Breast epithelium (tissue), 4 donors: ENCODE measurements at regions not wholly inside any gene's neighbourhood (a gene's known extent, or its start where the extent isn't known, plus 50 kb on each side); places are given as distances from the start of the nearest gene placed in this dataset.

Experiments
- DNase-seq, 2 donors: peaks; one replicate each; pipeline ENCODE4 v3.0.0-alpha.2; 2019; ENCODE audit warnings: low spot score in 2 of 2
- H3K27ac ChIP-seq, 2 donors: fragments of 200-600 bp; sonication (generic) in 1 of 2; one replicate each; pipeline ENCODE4 v1.5.1; 2016 to 2019; ENCODE audit warnings: mild to moderate bottlenecking in 1 of 2
- H3K27me3 ChIP-seq, 2 donors: fragments of 200-600 bp; sonication (generic) in 1 of 2; one replicate each; pipeline versions ENCODE4 v1.5.1 to v1.6.0; 2017 to 2019; ENCODE audit warnings: control low read depth in 1 of 2, mild to moderate bottlenecking in 1 of 2
- H3K36me3 ChIP-seq: fragments of 200-600 bp; one replicate; pipeline ENCODE4 v1.5.1; 2019
- H3K4me1 ChIP-seq, 2 donors: fragments of 200-600 bp; sonication (generic); one replicate each; pipeline ENCODE4 v1.5.1; 2016 to 2019; ENCODE audit warnings: control low read depth in 1 of 2
- H3K4me3 ChIP-seq, 3 donors: fragments of 200-600 bp; sonication (generic); 1 replicate in 2 of 3; 2 replicates in 1 of 3; pipeline ENCODE4 v1.5.1; 2016 to 2019; ENCODE audit warnings: mild to moderate bottlenecking in 3 of 3, moderate library complexity in 2 of 3
- H3K9me3 ChIP-seq, 2 donors: fragments of 200-600 bp; sonication (generic) in 1 of 2; one replicate each; pipeline ENCODE4 v1.5.1; 2016 to 2019; ENCODE audit warnings: control low read depth in 1 of 2
- CTCF ChIP-seq, 3 donors: fragments of 450-650 bp; IDR thresholded peaks; one replicate each; pipeline ENCODE4 v1.5.1; 2016 to 2017; ENCODE audit warnings: antibody characterized with exemption in 3 of 3, mild to moderate bottlenecking in 3 of 3, moderate library complexity in 3 of 3
- POLR2A ChIP-seq: fragments of 450-650 bp; IDR thresholded peaks from one replicate; pipeline ENCODE4 v1.6.1; 2016; ENCODE audit warnings: antibody characterized with exemption, mild to moderate bottlenecking, moderate library complexity
- POLR2AphosphoS5 ChIP-seq, 3 donors: sonication (generic); formaldehyde crosslinking; IDR thresholded peaks; one replicate each; pipeline ENCODE4 v1.6.1; 2017; ENCODE audit warnings: antibody characterized with exemption in 3 of 3
- intact Hi-C: fragments of 100-400 bp; cut with DNase I; formaldehyde crosslinking; loops from one replicate; pipeline ENCODE4 v1.15.1; 2023; ENCODE audit warnings: low total_unique reads

GRCh38 chr6:102415891-102416290 is 1022.4 kb downstream of the GRIK2 start:
- intact Hi-C loops, result no loop called here
- H3K9me3 ChIP-seq, result no peaks in the 10 kb centered on the region
- no peak overlapping the region for H3K4me3 ChIP-seq
- no peak for DNase-seq
- no peaks in the 10 kb centered on the region for H3K4me1 ChIP-seq
- no peaks in the 10 kb centered on the region for H3K27me3 ChIP-seq
- H3K36me3 ChIP-seq, result no peaks in the 10 kb centered on the region
- TF ChIP-seq POLR2AphosphoS5 (IDR thresholded peaks at IDR 0.05) (no peak), POLR2A (no peak), CTCF (IDR thresholded peaks at IDR 0.05) (no peak)
- H3K27ac ChIP-seq, result no peak overlapping the region

- Histone ChIP-seq H3K4me1 (no peaks in the 10 kb centered on the region), H3K36me3 (no peaks in the 10 kb centered on the region), H3K9me3 (no peaks in the 10 kb centered on the region), H3K27ac (no peak overlapping the region), H3K27me3 (no peaks in the 10 kb centered on the region), H3K4me3 (no peak overlapping the region)
- intact Hi-C loops, result no loop called here
- TF ChIP-seq POLR2AphosphoS5 (IDR thresholded peaks at IDR 0.05) (no peak), CTCF (IDR thresholded peaks at IDR 0.05) (no peak), POLR2A (no peak)
- DNase-seq, result no peak
Measured at GRCh38 chr6:102411796-102412195, 1018.3 kb downstream of the GRIK2 start.

GRCh38 chr6:102407886-102408741 is 1014.6 kb downstream of the GRIK2 start:
- no peak for TF ChIP-seq POLR2AphosphoS5 (IDR thresholded peaks at IDR 0.05)
- TF ChIP-seq CTCF (IDR thresholded peaks at IDR 0.05), result no peak
- no peak for TF ChIP-seq POLR2A
- DNase-seq, result no peak
- Histone ChIP-seq H3K9me3 (no peaks in the 10 kb centered on the region), H3K27me3 (no peaks in the 10 kb centered on the region), H3K27ac (no peak overlapping the region), H3K4me1 (no peaks in the 10 kb centered on the region), H3K4me3 (no peak overlapping the region), H3K36me3 (no peaks in the 10 kb centered on the region)
- intact Hi-C loops, result no loop called here

GRCh38 chr6:102405860-102406259 is 1012.4 kb downstream of the GRIK2 start:
- no peaks in the 10 kb centered on the region for H3K27me3 ChIP-seq
- H3K9me3 ChIP-seq, result no peaks in the 10 kb centered on the region
- no peaks in the 10 kb centered on the region for H3K4me1 ChIP-seq
- TF ChIP-seq POLR2AphosphoS5 (IDR thresholded peaks at IDR 0.05) (no peak), POLR2A (no peak), CTCF (IDR thresholded peaks at IDR 0.05) (no peak)
- no peak overlapping the region for H3K4me3 ChIP-seq
- no peak overlapping the region for H3K27ac ChIP-seq
- intact Hi-C loops, result no loop called here
- DNase-seq, result no peak
- no peaks in the 10 kb centered on the region for H3K36me3 ChIP-seq

- intact Hi-C loops, result no loop called here
- Histone ChIP-seq H3K4me3 (no peak overlapping the region), H3K27ac (no peak overlapping the region), H3K36me3 (no peaks in the 10 kb centered on the region), H3K9me3 (no peaks in the 10 kb centered on the region), H3K27me3 (no peaks in the 10 kb centered on the region), H3K4me1 (no peaks in the 10 kb centered on the region)
- no peak for DNase-seq
- TF ChIP-seq POLR2A (no peak), CTCF (IDR thresholded peaks at IDR 0.05) (no peak), POLR2AphosphoS5 (IDR thresholded peaks at IDR 0.05) (no peak)
Measured at GRCh38 chr6:102402635-102403329, 1009.3 kb downstream of the GRIK2 start.
